Activated CD8-positive, alpha-beta memory T cell treated with anti-CD3 and anti-CD28 coated beads, Interleukin-2, amount 50 U/mL, for 48 hours (primary cell): ENCODE measurements at regions not wholly inside any gene's neighbourhood (a gene's known extent, or its start where the extent isn't known, plus 50 kb on each side); places are given as distances from the start of the nearest gene placed in this dataset.

Experiments used
- DNase-seq: peaks from one replicate; pipeline ENCODE4 v3.0.0-alpha.2; 2020

DNA sequence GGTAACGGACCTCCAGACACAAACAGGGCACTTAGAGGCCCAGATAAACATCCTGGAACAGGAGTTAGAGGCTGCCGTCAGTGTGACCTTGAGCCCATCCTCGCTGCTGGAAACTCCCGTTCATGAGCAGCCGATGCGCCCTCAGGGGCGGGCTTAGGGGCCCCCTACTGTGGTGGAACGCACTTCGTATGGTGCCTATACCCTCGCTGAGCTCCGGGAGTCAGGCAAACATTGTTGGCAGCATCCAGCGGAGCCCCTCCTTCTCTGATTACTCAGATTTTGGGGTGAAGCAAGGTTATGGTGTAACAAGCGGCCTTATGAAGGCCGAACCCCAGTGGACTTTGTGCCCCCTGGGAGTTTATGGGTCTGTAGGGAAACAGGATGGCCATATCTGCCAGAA lies 205.3 kb upstream of the SYT4 start:
- DNase-seq: no peak

DNA sequence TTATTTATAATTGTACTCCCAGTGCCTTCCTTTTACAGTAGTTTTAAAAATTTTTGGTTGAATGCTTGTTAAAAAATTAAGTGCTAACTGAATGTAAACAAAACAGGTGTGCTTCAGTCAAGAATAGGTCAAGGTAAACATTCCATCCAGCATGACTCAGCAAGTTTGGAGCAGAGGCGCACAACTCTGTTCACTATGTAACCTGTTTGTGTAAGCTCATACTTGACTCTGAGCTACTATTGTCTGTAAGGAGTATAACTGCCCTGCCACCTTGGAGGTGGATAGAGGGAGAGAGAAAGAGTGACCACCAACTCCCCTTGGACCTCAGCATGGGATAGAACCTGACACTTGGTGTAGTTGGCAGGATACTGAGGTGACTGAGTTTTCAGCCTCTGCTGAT lies 207.4 kb upstream of the SYT4 start:
- DNase-seq: no peak

DNA sequence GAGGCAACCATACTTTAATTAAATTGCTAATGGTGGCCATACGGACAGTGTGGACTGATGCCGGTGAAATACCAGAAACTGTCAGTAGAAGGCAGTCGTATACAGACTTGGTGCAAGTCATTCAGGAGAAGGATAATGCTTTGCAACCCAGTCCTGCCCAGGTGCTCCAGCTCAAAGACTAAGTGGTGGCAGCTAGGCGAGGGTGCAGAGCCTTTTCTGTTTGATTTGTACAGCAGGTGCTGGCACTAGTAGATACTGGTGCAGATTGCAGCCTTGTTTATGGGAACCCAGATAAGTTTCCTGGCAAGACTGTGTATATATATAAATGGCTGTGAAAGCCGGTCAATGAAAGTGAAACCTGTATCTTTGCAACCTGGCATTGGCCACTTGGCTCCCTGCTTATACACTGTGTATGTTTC lies 208.3 kb upstream of the SYT4 start:
- no peak for DNase-seq

DNA sequence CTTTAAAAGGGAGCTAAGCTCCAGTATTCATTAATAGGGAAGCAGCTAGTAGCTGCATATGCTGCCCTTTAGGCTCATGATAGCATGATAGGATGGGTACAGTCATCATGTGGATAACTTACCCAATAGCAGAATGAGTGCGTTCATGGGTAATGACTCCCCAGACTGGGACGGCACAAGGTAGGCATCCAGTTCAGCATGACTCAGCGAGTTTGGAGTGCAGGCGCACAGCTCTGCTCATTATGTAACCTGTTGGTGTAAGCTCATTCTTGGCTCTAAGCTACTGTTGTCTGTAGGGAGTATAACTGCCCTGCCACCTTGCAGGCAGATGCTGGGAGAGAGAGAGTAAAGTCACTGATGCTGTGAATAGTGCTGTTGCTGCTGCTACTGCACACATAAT lies 209.2 kb upstream of the SYT4 start:
- DNase-seq: no peak

DNA sequence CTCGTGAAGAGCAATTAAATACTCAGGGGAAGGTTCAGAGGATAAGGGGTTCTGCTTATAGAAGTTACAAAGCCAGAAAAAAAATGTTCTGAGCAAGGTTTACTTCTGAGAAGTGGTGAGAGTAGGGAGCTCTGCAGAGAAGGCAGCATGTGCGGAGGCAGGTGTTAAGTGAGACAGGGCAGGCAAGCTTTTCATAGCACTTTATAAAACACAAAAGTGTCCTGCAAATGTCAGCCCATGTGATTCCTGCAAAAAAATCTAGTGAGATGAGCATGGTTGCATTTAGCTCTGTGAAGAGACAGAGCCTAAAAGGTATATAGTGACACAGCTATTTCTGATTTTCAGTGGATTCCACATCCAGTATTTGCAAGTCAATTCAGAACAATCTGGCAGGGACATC lies 223.8 kb upstream of the SYT4 start:
- DNase-seq: no peak

DNA sequence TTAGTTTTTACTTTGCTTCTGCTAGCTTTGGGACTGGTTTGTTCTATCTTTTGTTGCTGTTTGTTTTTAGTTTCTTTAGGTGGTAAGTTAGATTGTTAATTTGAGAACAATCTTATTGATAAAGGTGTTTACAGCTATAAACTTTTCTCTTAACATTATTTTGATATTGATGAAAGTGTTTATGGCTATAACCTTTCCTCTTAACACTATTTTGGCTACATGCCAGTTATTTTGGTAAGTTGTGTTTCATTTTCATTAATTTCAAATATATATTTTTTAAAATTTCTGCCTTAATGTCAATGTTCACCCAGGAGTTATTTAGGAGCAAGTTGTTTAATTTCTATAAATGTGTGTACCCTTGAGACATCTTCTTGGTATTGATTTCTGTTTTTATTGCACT lies 229.6 kb upstream of the SYT4 start:
- no peak for DNase-seq

DNA sequence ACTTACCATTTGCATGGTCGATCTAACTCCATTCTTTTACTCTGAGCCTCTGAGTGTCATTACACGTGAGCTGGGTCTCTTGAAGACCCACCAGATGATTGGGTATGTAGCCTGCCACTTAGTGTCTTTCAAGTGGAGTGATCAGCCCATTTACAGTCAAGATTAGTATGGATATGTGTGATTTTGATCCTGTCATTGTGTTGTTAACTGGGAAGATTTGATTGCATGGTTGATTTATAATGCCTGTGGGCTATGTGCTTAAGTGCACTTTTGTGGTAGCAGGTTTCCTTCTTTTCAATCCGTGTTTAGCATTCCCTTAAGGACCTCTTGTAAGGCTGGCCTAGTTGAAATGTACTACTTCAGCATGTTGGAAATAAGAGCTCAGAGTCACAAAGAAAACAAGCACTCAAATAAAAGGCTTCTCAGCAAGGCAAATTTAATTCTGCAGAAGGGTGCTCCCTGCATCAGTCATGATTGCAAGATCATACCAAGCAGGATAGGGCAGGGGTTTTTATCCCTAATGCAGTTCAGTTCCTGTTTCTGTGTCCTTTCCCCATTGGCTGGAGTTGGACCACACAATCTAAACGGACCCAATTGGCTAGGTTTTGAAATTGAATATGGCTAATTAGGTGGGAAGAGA lies 230.7 kb upstream of the SYT4 start:
- no peak for DNase-seq

DNA sequence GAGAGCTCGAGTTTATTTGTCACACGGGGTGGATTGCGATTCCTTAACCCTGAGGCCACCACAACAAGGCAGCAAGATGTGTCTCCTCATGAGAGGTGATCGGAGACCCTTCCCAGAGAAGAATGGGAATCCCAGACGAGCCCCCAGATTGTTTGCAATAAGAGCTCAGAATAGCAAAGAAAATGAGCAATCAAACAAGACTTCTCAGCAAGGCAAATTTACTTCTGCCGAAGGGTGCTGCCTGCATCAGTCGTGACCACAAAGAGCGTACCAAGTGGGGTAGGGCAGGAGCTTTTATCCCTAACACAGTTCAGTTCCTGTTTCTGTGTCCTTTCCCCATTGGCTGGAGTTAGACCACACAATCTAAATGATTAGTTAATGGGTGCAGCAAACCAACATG lies 237.5 kb upstream of the SYT4 start:
- no peak for DNase-seq

DNA sequence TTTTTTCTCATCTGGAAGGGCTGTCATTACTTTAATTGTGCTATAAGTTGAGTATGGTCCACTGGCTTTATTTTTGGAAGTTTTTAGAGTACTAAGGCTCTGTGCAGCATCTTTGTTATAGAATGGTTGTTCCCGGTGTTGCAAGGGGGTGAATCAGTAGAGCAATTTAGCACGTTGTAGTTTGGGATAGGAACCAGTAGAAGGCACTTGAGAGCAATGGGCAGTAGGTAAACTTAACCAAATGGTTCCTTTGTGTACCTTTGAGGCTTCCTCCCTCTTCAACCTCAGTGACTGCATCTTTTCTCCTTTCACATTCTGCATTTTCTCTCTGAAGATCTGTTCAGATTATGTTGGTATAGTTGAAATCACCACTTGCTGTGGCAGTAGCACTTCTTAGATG lies 238.2 kb upstream of the SYT4 start:
- DNase-seq: no peak

DNA sequence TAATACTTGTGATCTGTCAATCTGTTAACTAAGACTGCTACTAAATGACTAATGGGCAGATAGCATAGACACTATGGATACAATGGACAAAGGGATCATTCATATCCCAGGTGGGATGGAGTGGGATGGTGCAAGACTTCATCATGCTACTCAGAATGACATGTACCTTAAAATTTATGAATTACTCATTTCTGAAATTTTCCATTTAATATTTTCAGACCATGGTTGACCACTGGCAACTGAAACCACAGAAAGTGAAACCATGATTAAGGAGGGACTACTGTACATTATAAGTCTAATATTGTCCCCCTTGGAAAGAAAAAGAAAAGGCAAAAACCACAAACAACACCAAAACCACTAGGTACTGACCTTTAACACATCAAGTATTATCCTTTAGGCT lies 247.0 kb upstream of the SYT4 start:
- DNase-seq: no peak

DNA sequence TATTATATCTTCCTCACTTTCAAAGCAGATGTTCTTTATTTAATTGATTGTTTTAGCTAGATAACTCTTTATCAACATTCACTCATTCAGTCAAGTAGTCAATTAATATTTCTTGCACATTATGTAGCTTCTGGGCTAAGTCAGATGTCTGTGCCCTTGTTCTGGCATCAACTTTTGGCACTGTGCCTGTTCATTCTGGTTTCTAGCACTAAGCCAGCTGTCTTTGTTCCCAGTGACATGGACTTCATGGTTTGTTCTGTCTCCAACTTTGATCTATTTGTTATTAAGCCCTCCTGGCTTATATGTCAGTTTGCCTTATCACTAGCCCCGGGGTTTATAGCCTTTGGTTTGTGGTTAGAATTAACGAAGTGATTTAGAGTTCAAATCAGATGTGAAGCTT lies 247.9 kb upstream of the SYT4 start:
- DNase-seq: no peak

DNA sequence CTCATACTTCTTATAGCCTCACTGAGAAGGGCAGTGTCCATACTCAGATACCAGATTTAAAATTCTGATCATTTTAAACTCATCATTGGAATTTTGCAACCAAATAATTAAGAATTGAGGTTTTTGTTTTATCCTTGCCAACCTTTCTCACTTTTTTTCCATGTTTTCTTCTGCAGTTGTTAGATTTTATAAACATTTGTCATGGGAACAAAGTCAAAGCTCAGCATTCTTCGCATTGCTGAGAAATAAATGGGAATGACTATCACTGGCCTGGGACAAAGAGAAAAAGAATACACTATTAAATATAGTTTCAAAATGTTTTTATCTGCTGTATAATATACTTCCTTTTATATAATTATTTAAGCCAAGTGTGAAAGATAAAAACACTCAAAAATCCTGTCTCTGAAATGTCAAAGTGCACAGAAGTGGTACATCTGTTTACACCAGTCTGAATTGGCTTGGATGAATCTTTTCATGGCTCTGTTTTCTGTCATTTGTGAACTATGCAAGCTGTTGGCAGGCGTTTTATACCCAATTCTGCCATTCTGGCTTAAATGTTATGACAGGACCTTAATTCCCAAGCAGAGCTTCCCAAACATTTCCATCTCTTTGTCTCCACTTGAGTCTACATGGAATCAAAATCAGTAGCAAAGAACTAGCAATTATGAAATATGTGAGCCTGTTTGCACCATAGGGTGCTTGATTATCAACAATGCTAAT lies 249.3 kb upstream of the SYT4 start:
- DNase-seq: no peak

DNA sequence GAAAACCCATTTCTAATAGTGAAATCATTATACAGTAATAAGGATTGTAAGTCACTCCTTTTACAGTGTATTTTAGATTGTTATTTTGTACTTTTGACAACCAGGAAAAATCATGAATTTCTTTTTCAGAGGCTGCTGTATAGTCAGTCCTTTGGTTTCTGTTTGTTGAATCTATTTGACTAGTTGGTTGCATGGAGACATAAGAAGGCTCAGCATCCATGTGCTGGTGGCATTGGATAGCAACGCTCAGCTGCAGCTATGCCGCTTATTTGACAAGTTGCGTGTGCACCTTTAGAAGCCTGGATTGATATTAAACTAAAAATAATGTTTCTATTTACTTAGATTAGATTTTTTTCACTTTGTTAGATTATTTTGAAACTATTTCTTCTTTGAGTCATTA lies 254.1 kb upstream of the SYT4 start:
- no peak for DNase-seq

DNA sequence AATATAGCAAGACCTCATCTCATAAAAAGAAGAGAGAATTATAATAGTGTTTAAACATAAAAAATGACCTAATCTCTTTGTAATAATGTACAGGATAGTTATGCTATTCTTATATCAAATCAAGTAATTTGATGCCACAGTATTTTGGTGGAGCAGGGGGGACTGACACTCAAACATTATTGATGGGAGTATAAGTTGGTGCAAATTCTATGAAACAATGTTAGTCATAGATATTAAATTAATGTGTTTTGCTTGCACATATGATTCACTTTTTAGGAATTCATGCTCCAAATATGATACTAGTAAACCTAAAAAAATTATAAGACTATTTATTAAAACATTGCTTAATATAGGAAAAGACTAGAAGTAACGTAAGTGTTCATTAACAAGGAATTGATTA lies 256.1 kb upstream of the SYT4 start:
- DNase-seq: no peak

DNA sequence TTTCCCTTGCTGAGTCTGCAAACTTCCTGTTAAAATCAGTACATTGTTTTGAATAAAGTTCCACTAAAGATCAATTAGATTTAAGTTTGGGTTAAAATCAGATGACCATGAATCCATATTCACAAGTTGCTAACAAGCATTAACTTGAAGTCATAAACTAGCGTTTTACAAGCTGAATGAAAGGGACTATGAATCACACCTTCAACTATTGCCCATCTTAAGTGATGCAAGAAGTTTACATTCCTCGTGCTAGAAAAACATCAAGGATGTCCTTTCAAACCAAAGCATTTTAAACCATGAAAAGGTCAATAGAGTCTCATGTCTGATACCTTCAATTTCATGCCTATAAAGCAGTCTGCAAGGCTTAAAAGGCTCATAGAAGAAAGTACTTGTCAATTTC lies 257.2 kb upstream of the SYT4 start:
- no peak for DNase-seq

DNA sequence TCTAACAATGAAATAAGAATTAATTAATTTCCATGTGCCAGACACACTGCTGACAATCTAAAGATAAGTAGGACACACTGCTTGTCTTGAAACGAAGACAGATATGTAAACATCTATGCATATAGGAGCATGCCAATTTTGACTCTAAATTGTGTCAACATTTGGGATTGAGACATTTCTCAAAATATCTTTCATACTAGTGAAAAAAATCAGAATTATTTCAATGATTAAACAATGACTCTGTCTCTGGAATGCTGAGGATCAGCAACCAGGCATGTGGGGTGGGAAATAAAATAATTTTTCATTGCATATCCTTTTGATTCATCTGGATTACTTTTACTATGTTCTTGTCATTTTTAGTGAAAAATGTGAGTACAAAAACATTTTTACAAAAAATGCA lies 262.6 kb upstream of the SYT4 start:
- DNase-seq: no peak

DNA sequence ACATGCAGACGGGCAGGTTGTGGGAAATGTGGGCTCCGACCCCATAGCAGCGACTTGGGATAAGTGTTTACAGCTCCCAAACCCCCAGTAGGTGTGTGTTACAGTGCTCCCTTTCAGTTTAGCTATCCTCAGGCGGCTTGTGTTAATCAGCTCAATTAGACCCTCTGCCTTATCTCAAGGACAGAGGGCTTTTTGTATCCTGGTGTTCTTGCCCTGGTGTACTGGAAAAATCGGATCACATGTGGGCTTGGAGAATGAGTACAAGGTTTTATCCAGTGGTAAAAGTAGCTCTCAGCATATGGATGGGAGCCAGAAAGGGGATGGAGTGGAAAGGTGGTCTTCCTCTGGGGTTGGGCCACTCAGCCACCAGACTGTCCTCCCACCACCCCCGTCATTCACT lies 264.7 kb upstream of the SYT4 start:
- DNase-seq: no peak

DNA sequence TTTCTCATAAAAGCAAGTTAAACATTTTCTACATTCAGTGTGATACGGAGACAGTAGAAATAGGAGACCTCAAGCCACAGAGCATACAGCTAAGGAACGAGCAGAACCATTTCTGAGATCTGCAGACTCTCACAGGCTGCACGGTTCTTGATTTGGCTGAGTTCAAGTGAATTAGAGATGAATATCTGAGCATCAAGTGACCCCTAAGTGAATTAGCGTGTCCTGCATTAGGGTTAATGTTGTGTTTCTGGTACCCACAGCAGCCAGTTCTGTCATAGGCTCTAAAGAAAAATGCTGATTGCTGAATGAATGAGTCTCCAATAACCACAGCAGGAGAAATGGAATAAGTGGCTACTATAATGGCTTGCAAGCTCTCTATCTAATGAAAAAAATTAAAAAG lies 265.9 kb upstream of the SYT4 start:
- DNase-seq: no peak

DNA sequence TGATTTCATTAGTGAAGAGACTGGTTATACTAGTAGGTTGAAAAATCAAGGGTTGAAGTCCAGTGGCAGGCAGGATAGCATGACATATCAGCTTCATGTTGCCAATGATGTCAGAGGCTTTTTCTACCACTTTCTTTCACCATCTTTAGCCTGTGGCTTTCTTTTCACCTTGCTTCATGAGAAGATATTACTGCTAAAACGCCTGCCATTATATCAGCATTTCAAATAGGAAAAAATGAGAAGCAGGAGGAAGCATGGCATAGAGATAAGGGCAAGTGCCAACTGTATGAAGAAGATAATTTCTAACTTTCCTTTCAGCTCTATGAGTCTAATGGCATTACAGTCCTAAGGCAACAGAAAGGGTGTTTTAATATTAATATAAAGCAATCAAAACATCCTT lies 270.2 kb upstream of the SYT4 start:
- DNase-seq: no peak

DNA sequence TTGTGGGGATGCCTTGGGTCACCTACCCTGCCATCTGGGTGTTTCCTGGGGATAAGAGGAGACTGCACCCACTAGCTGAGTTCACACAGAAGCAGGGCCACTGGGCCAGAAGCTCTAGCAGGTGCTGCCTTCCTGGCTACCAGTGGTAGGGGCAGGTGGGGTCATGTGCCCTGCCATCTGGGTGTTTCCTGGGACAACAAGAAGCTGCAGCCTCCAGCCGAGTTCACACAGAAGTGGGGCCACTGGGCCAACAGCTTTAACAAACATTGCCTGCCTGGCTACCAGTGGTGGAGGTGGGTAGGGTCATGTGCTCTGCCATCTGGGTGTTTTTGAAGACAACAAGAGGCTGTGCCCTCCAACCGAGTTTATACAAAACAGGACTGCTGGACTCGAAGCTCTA lies 282.2 kb upstream of the SYT4 start:
- no peak for DNase-seq

DNA sequence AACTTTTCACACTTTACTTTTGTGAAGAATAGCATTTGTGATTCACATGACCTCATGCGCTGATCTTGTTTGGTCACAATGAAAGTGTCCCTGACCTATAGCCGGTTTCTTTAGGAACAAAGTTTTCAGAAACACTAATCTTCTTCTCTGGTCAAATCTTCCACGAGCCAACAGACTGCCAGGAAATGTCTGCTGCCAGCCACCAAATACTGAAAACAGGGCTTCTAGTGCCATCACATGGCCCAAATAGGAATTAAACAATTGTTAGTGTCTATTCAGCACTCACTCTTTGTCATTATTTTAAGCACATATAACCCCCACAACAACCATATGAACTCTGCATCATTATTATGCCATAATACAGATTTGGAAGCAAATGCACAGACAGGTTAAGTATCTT lies 286.5 kb upstream of the SYT4 start:
- no peak for DNase-seq

DNA sequence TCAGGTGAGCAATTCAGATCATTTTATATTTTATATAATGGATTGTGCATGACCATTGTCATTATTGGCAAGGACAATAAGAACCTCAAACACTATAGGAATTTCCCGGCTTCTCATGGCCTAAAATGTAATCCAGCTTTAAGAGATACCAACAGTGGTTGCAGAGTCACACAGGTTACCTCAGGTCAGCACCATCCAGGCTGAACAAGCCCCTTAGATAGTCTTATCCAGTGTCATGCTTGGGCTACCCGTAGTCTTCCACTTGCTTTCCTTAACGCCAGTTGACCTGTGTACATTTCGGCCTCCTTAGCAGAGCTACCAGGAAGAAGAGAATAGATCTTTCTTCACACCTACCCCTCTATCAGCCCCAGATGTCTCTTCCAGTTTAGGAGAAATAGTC lies 293.3 kb upstream of the SYT4 start:
- DNase-seq: no peak

DNA sequence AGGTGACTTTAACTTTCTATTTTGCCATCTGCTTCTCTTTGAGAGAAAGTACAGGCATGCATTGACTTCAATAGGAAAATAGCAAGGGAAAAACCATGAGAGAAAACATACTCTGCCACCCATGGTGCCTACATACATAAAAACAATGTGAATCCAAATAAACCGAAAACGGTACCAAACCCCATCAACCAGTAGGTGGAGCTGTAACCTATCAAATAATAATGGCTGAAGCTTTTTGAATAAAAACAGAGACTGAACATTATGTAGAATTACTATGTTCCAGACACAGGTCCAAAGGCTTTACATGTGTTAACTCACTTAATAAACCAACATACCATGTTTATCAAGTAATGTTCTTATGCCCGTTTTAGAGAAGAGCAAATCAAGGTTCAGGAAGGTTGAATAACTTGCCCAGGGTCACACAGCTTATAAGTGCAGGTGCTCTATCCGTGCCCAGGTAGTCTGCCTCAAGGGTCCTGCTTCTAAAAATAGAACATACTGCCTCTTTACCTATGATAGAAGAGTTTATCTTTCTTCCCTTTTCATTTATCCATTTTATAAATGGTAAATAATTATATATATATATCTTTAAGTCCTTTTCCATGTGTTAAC lies 293.9 kb upstream of the SYT4 start:
- no peak for DNase-seq

DNA sequence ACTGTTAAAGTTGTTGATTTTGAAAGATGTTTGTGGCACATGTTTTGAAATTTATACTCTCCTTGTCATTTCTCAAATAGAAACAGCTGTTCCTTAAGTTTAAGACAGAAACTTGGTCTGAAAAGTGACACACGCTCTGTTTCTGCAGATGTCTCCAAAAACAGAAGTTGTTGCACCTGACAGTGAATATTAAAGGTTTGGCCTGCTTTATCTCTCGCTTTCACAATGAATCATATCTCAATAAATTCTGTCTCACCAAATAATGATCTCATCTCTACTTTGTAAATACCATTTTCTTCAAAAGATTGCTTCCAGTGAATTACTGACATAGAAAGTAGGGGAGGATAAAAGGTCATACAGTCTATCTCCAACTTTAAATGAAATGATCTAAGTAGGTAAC lies 294.9 kb upstream of the SYT4 start:
- no peak for DNase-seq

DNA sequence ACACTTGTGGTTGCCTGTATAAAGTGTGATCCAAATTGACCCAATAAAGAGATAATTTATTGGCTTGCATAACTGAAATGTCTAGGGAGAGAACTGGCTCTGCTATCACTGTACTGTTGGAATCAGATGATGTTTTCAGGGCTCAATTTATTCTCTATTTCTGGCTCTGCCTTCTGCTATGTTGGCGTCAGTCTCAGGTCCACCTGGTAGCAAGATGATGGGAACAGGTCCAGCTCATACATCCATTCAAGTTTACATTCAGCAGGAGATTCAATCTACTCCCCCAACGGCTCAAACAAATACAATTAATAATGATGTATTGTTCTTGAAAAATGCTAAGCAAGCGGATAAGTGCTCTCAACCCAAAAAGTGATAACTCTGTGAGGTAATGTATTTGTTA lies 297.7 kb upstream of the SYT4 start:
- no peak for DNase-seq
